DND-41 (cell line): ENCODE measurements at regions not wholly inside any gene's neighbourhood (a gene's known extent, or its start where the extent isn't known, plus 50 kb on each side); places are given as distances from the start of the nearest gene placed in this dataset.

Experiments
- ATAC-seq: fragments of 200-7000 bp; cut with Tn5 transposase; 3 replicates; pipeline ENCODE4 v1.9.1; 2021; ENCODE audit warnings: low read depth; ENCODE audit not compliant: insufficient read depth
- DNase-seq: peaks from one replicate; pipeline ENCODE4 v3.0.0-alpha.2; 2020
- H2AFZ ChIP-seq: 2 replicates; pipeline ENCODE4 v1.6.0; 2012; ENCODE audit warnings: low read depth, low read length
- H3K27ac ChIP-seq: 2 replicates; pipeline ENCODE4 v1.5.1; 2012; ENCODE audit warnings: low read length, inconsistent platforms
- H3K27me3 ChIP-seq: fragments of 200-600 bp; sonication (generic); 2 replicates; pipeline ENCODE4 v1.6.0; 2012; ENCODE audit warnings: low read length, mild to moderate bottlenecking, inconsistent platforms; ENCODE audit not compliant: insufficient read depth, poor library complexity
- H3K36me3 ChIP-seq: 2 replicates; pipeline ENCODE4 v1.5.1; 2012; ENCODE audit warnings: low read length, inconsistent platforms; ENCODE audit not compliant: insufficient read depth
- H3K4me1 ChIP-seq: 2 replicates; pipeline ENCODE4 v1.5.1; 2012; ENCODE audit warnings: mild to moderate bottlenecking, low read length; ENCODE audit not compliant: insufficient read depth
- H3K4me2 ChIP-seq: 2 replicates; pipeline ENCODE4 v1.6.0; 2012; ENCODE audit warnings: mild to moderate bottlenecking, moderate library complexity, low read length, inconsistent platforms; ENCODE audit not compliant: insufficient read depth
- H3K4me3 ChIP-seq, 2 experiments: fragments of 200-600 bp in 1 of 2; shearing (Covaris generic) in 1 of 2; 2 replicates each; pipeline ENCODE4 v1.5.1; 2012 to 2016; ENCODE audit warnings: inconsistent platforms in 2 of 2, low read length in 2 of 2, mild to moderate bottlenecking in 2 of 2, low read depth in 1 of 2, moderate library complexity in 1 of 2
- H3K79me2 ChIP-seq: 2 replicates; pipeline ENCODE4 v1.6.0; 2012; ENCODE audit warnings: low read length, inconsistent platforms; ENCODE audit not compliant: insufficient read depth
- H3K9ac ChIP-seq: 2 replicates; pipeline ENCODE4 v1.6.0; 2012; ENCODE audit warnings: low read depth, mild to moderate bottlenecking, inconsistent platforms, low read length, moderate library complexity
- H3K9me3 ChIP-seq: 2 replicates; pipeline ENCODE4 v1.5.1; 2012; ENCODE audit warnings: low read length, moderate library complexity, mild to moderate bottlenecking, inconsistent platforms; ENCODE audit not compliant: insufficient read depth, severe bottlenecking
- H4K20me1 ChIP-seq: 2 replicates; pipeline ENCODE4 v1.6.0; 2012; ENCODE audit warnings: low read length; ENCODE audit not compliant: insufficient read depth
- CTCF ChIP-seq: IDR thresholded peaks from 2 replicates; pipeline ENCODE4 v1.5.1; 2012; ENCODE audit warnings: borderline replicate concordance, low read length, moderate library complexity, mild to moderate bottlenecking; ENCODE audit not compliant: poor library complexity, severe bottlenecking; ENCODE audit errors: extremely low read depth
- EZH2 ChIP-seq: IDR thresholded peaks from 3 replicates; pipeline ENCODE4 v1.6.1; 2012; ENCODE audit warnings: borderline replicate concordance, low read depth, mild to moderate bottlenecking, moderate library complexity, low read length, inconsistent platforms; ENCODE audit not compliant: severe bottlenecking

GRCh38 chr7:41147606-41148485 lies 555.0 kb downstream of the INHBA start:
- TF ChIP-seq EZH2 (no peak), CTCF (no peak)
- Histone ChIP-seq H3K4me2 (no peak overlapping the region), H2AFZ (no peak overlapping the region)

GRCh38 chr7:41146429-41146828 lies 556.5 kb downstream of the INHBA start:
- ATAC-seq (no peak), DNase-seq (no peak)
- Histone ChIP-seq H3K27me3 (no peaks in the 10 kb centered on the region), H3K9me3 (no peaks in the 10 kb centered on the region), H3K4me3 (no peak overlapping the region), H3K36me3 (no peaks in the 10 kb centered on the region), H3K4me2 (no peak overlapping the region), H2AFZ (no peak overlapping the region), H3K9ac (no peak overlapping the region), H3K79me2 (no peaks in the 10 kb centered on the region), H3K27ac (no peak overlapping the region), H3K4me1 (no peaks in the 10 kb centered on the region), H4K20me1 (no peaks in the 10 kb centered on the region)
- no peak for TF ChIP-seq CTCF

More at GRCh38 chr7:41147606-41148485, 555.0 kb downstream of the INHBA start:
- no peaks in the 10 kb centered on the region for H3K79me2 ChIP-seq
- no peak for DNase-seq
- no peak overlapping the region for H3K9ac ChIP-seq
- H3K36me3 ChIP-seq = no peaks in the 10 kb centered on the region
- H3K4me3 ChIP-seq = no peak overlapping the region
- ATAC-seq = no peak
- no peaks in the 10 kb centered on the region for H4K20me1 ChIP-seq
- H3K27me3 ChIP-seq = no peaks in the 10 kb centered on the region
- no peak overlapping the region for H3K27ac ChIP-seq
- H3K9me3 ChIP-seq = no peaks in the 10 kb centered on the region
- H3K4me1 ChIP-seq = no peaks in the 10 kb centered on the region

- Histone ChIP-seq H3K27ac (no peak overlapping the region), H3K9ac (no peak overlapping the region), H3K27me3 (no peaks in the 10 kb centered on the region), H3K4me2 (no peak overlapping the region), H3K4me1 (no peaks in the 10 kb centered on the region), H4K20me1 (no peaks in the 10 kb centered on the region), H2AFZ (no peak overlapping the region), H3K36me3 (no peaks in the 10 kb centered on the region), H3K79me2 (no peaks in the 10 kb centered on the region), H3K4me3 (no peak overlapping the region), H3K9me3 (no peaks in the 10 kb centered on the region)
- no peak for DNase-seq
- ATAC-seq = no peak
- no peak for TF ChIP-seq CTCF
- no peak for TF ChIP-seq EZH2
Measured at GRCh38 chr7:41145656-41146055, 557.2 kb downstream of the INHBA start.
